ENCODE measurements at regions not wholly inside any gene's neighbourhood (a gene's known extent, or its start where the extent isn't known, plus 50 kb on each side); places are given as distances from the start of the nearest gene placed in this dataset.
A peak's percentile ranks its signal among the peaks of the same experiment; 100 is the strongest.

GRCh38 chr11:100573911-100574513 lies 113.1 kb upstream of the ARHGAP42 start:
- WGBS, 4 donors: 72 to 78% (median 75%) methylated on average over 4 of the region's 4 CpGs
- Histone ChIP-seq H3K27me3 (no peaks in the 10 kb centered on the region), H3K9me3 (no peaks in the 10 kb centered on the region), H3K4me3 (no peak overlapping the region), H3K36me3 (no peaks in the 10 kb centered on the region), H3K4me1 (peaks cover 0 to 4% (median 0%) of the 10 kb centered on the region in 12 donors), H3K27ac (no peak overlapping the region)
- intact Hi-C loops (cut with DNase I): loop anchor here in 3 of 10 donors (2.0 to 10.0 kb wide), 2 partner anchors 111 to 357 kb away; partner anchors contain the start of gene ARHGAP42 (in 2 of the 3)
- no peak for DNase-seq
- TF ChIP-seq POLR2A (IDR thresholded peaks at IDR 0.05): no peak
- TF ChIP-seq, protein P1, sequence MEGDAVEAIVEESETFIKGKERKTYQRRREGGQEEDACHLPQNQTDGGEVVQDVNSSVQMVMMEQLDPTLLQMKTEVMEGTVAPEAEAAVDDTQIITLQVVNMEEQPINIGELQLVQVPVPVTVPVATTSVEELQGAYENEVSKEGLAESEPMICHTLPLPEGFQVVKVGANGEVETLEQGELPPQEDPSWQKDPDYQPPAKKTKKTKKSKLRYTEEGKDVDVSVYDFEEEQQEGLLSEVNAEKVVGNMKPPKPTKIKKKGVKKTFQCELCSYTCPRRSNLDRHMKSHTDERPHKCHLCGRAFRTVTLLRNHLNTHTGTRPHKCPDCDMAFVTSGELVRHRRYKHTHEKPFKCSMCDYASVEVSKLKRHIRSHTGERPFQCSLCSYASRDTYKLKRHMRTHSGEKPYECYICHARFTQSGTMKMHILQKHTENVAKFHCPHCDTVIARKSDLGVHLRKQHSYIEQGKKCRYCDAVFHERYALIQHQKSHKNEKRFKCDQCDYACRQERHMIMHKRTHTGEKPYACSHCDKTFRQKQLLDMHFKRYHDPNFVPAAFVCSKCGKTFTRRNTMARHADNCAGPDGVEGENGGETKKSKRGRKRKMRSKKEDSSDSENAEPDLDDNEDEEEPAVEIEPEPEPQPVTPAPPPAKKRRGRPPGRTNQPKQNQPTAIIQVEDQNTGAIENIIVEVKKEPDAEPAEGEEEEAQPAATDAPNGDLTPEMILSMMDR (IDR thresholded peaks at IDR 0.05): no peak
- no peak for ATAC-seq

DNA sequence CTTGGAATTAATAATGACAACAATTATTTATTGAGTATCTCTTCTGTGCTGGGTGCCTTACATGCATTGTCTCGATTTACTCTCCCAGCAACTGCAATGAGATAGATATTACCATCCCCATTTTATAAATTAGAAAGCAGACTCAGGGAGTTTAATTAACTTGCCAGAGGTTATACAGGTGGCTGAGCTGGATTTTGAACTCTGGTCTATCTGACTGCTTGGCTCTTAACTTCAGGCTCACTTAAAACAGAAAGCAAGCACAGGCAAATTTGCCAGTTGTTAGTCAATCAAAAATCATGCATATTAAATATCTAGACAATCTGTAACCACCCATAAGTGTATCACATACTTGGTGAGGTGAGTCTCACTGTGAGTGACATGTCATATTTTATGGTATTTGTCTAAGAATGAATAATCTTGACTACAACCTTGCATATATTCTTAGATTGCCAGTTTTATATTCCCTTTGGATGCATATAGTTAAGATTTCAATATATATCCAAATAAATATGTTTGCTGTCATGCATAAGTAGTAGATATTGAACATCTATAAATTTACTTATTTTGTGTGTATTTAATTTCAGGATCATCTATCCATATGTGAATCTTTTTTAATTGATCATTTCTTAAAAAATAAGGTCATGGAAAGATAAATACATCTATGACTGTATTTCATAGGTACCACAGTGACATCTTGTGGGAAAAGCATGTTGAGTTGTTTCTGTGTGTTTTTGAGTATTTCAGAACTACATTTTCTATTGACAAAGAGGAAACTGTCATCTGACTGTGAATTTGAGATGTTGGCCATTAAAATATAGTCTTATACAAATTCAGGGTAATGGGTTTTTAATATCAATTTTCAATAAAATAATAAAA lies 112.0 kb upstream of the ARHGAP42 start:
- intact Hi-C loops (cut with DNase I): loop anchor here in 9 of 10 donors (2.0 to 10.0 kb wide), 6 partner anchors 107 to 357 kb away; partner anchors contain the start of gene ARHGAP42 (in 5 of the 9)
- H3K4me3 ChIP-seq: no peak overlapping the region
- no peaks in the 10 kb centered on the region for H3K27me3 ChIP-seq
- TF ChIP-seq POLR2A (IDR thresholded peaks at IDR 0.05): no peak
- TF ChIP-seq, protein P1 (IDR thresholded peaks at IDR 0.05): peak in 8 of 12 donors; percentile 19 to 57 (median 48)
- DNase-seq: no peak
- ATAC-seq: no peak
- H3K36me3 ChIP-seq: no peaks in the 10 kb centered on the region
- no peak overlapping the region for H3K27ac ChIP-seq
- H3K9me3 ChIP-seq: no peaks in the 10 kb centered on the region
- 83 to 91% (median 88%) methylated on average over 1 of the region's 1 CpG for WGBS, 4 donors
- peaks cover 0 to 4% (median 0%) of the 10 kb centered on the region in 12 donors for H3K4me1 ChIP-seq

GRCh38 chr11:100575860-100576717 lies 111.0 kb upstream of the ARHGAP42 start:
- DNase-seq (peak in 1 of 5 donors; percentile 12), ATAC-seq (peak in 3 of 4 donors; percentile 77 to 84 (median 80))
- intact Hi-C loops (cut with DNase I): loop anchor here (1.0 to 10.0 kb wide), 13 partner anchors 106 to 357 kb away; partner anchors contain the start of gene ARHGAP42 (in 5 of the 10)
- Histone ChIP-seq H3K36me3 (no peaks in the 10 kb centered on the region), H3K27me3 (no peaks in the 10 kb centered on the region), H3K4me1 (peaks cover 0 to 4% (median 0%) of the 10 kb centered on the region in 12 donors), H3K9me3 (no peaks in the 10 kb centered on the region), H3K27ac (no peak overlapping the region), H3K4me3 (peak overlapping the region in 3 of 12 donors; percentile 17 to 27 (median 26))
- TF ChIP-seq POLR2A (IDR thresholded peaks at IDR 0.05): no peak
- TF ChIP-seq, protein P1 (IDR thresholded peaks at IDR 0.05): peak; percentile 67 to 90 (median 73)
- 14 to 25% (median 17%) methylated on average over 4 of the region's 4 CpGs for WGBS, 4 donors

All from heart left ventricle (tissue), 16 donors.